ENCODE measurements at regions not wholly inside any gene's neighbourhood (a gene's known extent, or its start where the extent isn't known, plus 50 kb on each side); places are given as distances from the start of the nearest gene placed in this dataset.

DNA sequence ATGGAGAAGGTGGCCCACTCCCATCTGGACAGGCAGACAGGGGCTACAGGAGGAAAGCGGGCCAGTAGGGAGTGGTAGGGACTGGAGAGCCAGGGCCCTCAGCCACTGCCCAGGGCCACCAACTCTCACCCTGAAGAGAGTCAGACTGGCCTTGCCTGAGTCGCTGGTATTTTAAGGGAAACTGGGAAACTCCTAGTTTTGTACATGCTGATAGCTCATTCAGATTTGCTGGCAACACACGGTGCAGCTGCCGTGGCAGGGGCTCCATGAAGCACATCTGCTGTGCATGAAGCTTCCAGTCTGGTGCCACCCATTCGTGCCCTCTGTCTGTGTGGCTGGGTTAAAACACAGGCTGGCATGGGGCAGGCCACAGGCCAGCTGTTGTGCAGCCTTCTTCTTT is 137.3 kb upstream of the GLI2 start:
- Histone ChIP-seq H3K27me3 (replicated peaks in 1 of 2; ENCODE audit: control insufficient read depth in 2 of 2, insufficient read depth in 2 of 2, low read length in 1 of 2) (peaks cover 0 to 11% of the 10 kb centered on the region in 2 experiments; a peak in 2 of 4 replicates), H4K20me1 (ENCODE audit: control insufficient read depth, insufficient read depth) (no peaks in the 10 kb centered on the region), H3K27ac (ENCODE audit: control insufficient read depth, insufficient read depth) (no peak overlapping the region), H3K9ac (ENCODE audit: control insufficient read depth, insufficient read depth, low read length) (no peak overlapping the region), H3K4me2 (ENCODE audit: control insufficient read depth, insufficient read depth) (no peak overlapping the region), H3K9me3 (replicated peaks; ENCODE audit: control insufficient read depth, insufficient read depth, low read length) (no peaks in the 10 kb centered on the region), H3K79me2 (ENCODE audit: control insufficient read depth, insufficient read depth, low read length) (no peaks in the 10 kb centered on the region), H3K36me3 (ENCODE audit: control insufficient read depth in 2 of 2, insufficient read depth in 2 of 2, low read length in 1 of 2) (no peaks in the 10 kb centered on the region), H3K4me1 (ENCODE audit: control insufficient read depth, insufficient read depth, low read length) (no peaks in the 10 kb centered on the region), H2AFZ (ENCODE audit: control insufficient read depth, low read depth, low read length) (no peak overlapping the region), H3K4me3 (no peak overlapping the region)
- BruUV-seq (replicated peaks), result no TSS peak
- in situ Hi-C loops (cut with MboI), result no loop called here
- WGBS (ENCODE audit: insufficient coverage, insufficient replicate concordance, low lambda C conversion rate, missing lambda C conversion rate), result 3% methylated on average over 5 of the region's 5 CpGs
- intact Hi-C loops (cut with micrococcal nuclease; ENCODE audit: unreplicated experiment), result no loop called here
- SMC1A ChIA-PET (ENCODE audit: uncharacterized antibody, unreplicated experiment), result no interaction called here
- POLR2A ChIA-PET, result no interaction called here
- FAIRE-seq (no peak), ATAC-seq (no peak), DNase-seq (ENCODE audit: low read depth, low spot score) (no peak)
- RAD21 ChIA-PET (ENCODE audit: unreplicated experiment), result no interaction called here
- CTCF ChIA-PET, result no interaction called here
- TF ChIP-seq KDM1A (IDR thresholded peaks at IDR 0.05; ENCODE audit: borderline replicate concordance), result no peak
- TF ChIP-seq, protein P1, sequence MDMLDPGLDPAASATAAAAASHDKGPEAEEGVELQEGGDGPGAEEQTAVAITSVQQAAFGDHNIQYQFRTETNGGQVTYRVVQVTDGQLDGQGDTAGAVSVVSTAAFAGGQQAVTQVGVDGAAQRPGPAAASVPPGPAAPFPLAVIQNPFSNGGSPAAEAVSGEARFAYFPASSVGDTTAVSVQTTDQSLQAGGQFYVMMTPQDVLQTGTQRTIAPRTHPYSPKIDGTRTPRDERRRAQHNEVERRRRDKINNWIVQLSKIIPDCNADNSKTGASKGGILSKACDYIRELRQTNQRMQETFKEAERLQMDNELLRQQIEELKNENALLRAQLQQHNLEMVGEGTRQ (IDR thresholded peaks at IDR 0.05; ENCODE audit: borderline replicate concordance, low read depth, low read length), result no peak
- no peak for TF ChIP-seq MEF2B (IDR thresholded peaks at IDR 0.05; ENCODE audit: partially characterized antibody, poor library complexity, severe bottlenecking)
- no peak for TF ChIP-seq CBFB (IDR thresholded peaks at IDR 0.05; ENCODE audit: low read depth)
- no peak for TF ChIP-seq SIN3A (IDR thresholded peaks at IDR 0.05; ENCODE audit: low read depth, low read length)
- TF ChIP-seq PML (IDR thresholded peaks at IDR 0.05; ENCODE audit: low read length), result no peak
- TF ChIP-seq, protein P2, sequence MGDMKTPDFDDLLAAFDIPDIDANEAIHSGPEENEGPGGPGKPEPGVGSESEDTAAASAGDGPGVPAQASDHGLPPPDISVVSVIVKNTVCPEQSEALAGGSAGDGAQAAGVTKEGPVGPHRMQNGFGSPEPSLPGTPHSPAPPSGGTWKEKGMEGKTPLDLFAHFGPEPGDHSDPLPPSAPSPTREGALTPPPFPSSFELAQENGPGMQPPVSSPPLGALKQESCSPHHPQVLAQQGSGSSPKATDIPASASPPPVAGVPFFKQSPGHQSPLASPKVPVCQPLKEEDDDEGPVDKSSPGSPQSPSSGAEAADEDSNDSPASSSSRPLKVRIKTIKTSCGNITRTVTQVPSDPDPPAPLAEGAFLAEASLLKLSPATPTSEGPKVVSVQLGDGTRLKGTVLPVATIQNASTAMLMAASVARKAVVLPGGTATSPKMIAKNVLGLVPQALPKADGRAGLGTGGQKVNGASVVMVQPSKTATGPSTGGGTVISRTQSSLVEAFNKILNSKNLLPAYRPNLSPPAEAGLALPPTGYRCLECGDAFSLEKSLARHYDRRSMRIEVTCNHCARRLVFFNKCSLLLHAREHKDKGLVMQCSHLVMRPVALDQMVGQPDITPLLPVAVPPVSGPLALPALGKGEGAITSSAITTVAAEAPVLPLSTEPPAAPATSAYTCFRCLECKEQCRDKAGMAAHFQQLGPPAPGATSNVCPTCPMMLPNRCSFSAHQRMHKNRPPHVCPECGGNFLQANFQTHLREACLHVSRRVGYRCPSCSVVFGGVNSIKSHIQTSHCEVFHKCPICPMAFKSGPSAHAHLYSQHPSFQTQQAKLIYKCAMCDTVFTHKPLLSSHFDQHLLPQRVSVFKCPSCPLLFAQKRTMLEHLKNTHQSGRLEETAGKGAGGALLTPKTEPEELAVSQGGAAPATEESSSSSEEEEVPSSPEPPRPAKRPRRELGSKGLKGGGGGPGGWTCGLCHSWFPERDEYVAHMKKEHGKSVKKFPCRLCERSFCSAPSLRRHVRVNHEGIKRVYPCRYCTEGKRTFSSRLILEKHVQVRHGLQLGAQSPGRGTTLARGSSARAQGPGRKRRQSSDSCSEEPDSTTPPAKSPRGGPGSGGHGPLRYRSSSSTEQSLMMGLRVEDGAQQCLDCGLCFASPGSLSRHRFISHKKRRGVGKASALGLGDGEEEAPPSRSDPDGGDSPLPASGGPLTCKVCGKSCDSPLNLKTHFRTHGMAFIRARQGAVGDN (IDR thresholded peaks at IDR 0.05), result no peak
- TF ChIP-seq, protein P3, sequence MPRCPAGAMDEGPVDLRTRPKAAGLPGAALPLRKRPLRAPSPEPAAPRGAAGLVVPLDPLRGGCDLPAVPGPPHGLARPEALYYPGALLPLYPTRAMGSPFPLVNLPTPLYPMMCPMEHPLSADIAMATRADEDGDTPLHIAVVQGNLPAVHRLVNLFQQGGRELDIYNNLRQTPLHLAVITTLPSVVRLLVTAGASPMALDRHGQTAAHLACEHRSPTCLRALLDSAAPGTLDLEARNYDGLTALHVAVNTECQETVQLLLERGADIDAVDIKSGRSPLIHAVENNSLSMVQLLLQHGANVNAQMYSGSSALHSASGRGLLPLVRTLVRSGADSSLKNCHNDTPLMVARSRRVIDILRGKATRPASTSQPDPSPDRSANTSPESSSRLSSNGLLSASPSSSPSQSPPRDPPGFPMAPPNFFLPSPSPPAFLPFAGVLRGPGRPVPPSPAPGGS (IDR thresholded peaks at IDR 0.05; ENCODE audit: borderline replicate concordance, insufficient read depth, low read depth, low read length, poor library complexity, severe bottlenecking), result no peak
- no peak for TF ChIP-seq BMI1 (IDR thresholded peaks at IDR 0.05; ENCODE audit: borderline replicate concordance)
- TF ChIP-seq ATF7 (IDR thresholded peaks at IDR 0.05; ENCODE audit: low read depth), result no peak
- TF ChIP-seq, protein P4, sequence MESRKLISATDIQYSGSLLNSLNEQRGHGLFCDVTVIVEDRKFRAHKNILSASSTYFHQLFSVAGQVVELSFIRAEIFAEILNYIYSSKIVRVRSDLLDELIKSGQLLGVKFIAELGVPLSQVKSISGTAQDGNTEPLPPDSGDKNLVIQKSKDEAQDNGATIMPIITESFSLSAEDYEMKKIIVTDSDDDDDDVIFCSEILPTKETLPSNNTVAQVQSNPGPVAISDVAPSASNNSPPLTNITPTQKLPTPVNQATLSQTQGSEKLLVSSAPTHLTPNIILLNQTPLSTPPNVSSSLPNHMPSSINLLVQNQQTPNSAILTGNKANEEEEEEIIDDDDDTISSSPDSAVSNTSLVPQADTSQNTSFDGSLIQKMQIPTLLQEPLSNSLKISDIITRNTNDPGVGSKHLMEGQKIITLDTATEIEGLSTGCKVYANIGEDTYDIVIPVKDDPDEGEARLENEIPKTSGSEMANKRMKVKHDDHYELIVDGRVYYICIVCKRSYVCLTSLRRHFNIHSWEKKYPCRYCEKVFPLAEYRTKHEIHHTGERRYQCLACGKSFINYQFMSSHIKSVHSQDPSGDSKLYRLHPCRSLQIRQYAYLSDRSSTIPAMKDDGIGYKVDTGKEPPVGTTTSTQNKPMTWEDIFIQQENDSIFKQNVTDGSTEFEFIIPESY (IDR thresholded peaks at IDR 0.05), result no peak
- TF ChIP-seq, protein P5, sequence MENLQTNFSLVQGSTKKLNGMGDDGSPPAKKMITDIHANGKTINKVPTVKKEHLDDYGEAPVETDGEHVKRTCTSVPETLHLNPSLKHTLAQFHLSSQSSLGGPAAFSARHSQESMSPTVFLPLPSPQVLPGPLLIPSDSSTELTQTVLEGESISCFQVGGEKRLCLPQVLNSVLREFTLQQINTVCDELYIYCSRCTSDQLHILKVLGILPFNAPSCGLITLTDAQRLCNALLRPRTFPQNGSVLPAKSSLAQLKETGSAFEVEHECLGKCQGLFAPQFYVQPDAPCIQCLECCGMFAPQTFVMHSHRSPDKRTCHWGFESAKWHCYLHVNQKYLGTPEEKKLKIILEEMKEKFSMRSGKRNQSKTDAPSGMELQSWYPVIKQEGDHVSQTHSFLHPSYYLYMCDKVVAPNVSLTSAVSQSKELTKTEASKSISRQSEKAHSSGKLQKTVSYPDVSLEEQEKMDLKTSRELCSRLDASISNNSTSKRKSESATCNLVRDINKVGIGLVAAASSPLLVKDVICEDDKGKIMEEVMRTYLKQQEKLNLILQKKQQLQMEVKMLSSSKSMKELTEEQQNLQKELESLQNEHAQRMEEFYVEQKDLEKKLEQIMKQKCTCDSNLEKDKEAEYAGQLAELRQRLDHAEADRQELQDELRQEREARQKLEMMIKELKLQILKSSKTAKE (IDR thresholded peaks at IDR 0.05; ENCODE audit: low read depth, poor library complexity, severe bottlenecking), result no peak
- TF ChIP-seq EED (IDR thresholded peaks at IDR 0.05; ENCODE audit: low read depth), result no peak

All from GM12878 (cell line).